ENCODE measurements at regions not wholly inside any gene's neighbourhood (a gene's known extent, or its start where the extent isn't known, plus 50 kb on each side); places are given as distances from the start of the nearest gene placed in this dataset.

GRCh38 chr2:187220071-187220470 lies 228.0 kb downstream of the CALCRL start:
- no peak for TF ChIP-seq EZH2 (IDR thresholded peaks at IDR 0.05; ENCODE audit: insufficient read depth, low read length)
- TF ChIP-seq, protein P1, sequence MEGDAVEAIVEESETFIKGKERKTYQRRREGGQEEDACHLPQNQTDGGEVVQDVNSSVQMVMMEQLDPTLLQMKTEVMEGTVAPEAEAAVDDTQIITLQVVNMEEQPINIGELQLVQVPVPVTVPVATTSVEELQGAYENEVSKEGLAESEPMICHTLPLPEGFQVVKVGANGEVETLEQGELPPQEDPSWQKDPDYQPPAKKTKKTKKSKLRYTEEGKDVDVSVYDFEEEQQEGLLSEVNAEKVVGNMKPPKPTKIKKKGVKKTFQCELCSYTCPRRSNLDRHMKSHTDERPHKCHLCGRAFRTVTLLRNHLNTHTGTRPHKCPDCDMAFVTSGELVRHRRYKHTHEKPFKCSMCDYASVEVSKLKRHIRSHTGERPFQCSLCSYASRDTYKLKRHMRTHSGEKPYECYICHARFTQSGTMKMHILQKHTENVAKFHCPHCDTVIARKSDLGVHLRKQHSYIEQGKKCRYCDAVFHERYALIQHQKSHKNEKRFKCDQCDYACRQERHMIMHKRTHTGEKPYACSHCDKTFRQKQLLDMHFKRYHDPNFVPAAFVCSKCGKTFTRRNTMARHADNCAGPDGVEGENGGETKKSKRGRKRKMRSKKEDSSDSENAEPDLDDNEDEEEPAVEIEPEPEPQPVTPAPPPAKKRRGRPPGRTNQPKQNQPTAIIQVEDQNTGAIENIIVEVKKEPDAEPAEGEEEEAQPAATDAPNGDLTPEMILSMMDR (IDR thresholded peaks at IDR 0.05; ENCODE audit: insufficient read depth, low read depth, low read length) = no peak
